ENCODE measurements at regions not wholly inside any gene's neighbourhood (a gene's known extent, or its start where the extent isn't known, plus 50 kb on each side); places are given as distances from the start of the nearest gene placed in this dataset.

GRCh38 chr2:198880421-198880820 is 577.3 kb downstream of the SATB2 start:
- no peak for DNase-seq
- H3K36me3 ChIP-seq = no peaks in the 10 kb centered on the region
- no peak overlapping the region for H3K4me3 ChIP-seq
- no peak overlapping the region for H3K27ac ChIP-seq
- H3K9me3 ChIP-seq = no peaks in the 10 kb centered on the region
- ATAC-seq = no peak
- H3K27me3 ChIP-seq = no peaks in the 10 kb centered on the region
- intact Hi-C loops (cut with DNase I) = no loop called here
- no peak for TF ChIP-seq CTCF (IDR thresholded peaks at IDR 0.05)
- no peak for TF ChIP-seq POLR2A (IDR thresholded peaks at IDR 0.05)
- no peaks in the 10 kb centered on the region for H3K4me1 ChIP-seq

GRCh38 chr2:198874472-198874858 is 583.3 kb downstream of the SATB2 start:
- Histone ChIP-seq H3K36me3 (no peaks in the 10 kb centered on the region), H3K27ac (no peak overlapping the region), H3K27me3 (no peaks in the 10 kb centered on the region), H3K4me1 (no peaks in the 10 kb centered on the region), H3K4me3 (no peak overlapping the region), H3K9me3 (no peaks in the 10 kb centered on the region)
- ATAC-seq (no peak), DNase-seq (no peak)
- intact Hi-C loops (cut with DNase I) = no loop called here
- WGBS (ENCODE audit: insufficient coverage, low coverage, low lambda C conversion rate, missing lambda C conversion rate) = 31% methylated on average over 2 of the region's 2 CpGs
- TF ChIP-seq CTCF (IDR thresholded peaks at IDR 0.05) (no peak), POLR2A (IDR thresholded peaks at IDR 0.05) (no peak)

- Histone ChIP-seq H3K36me3 (no peaks in the 10 kb centered on the region), H3K27me3 (no peaks in the 10 kb centered on the region), H3K4me1 (no peaks in the 10 kb centered on the region), H3K4me3 (no peak overlapping the region), H3K27ac (no peak overlapping the region), H3K9me3 (no peaks in the 10 kb centered on the region)
- WGBS (ENCODE audit: insufficient coverage, low coverage, low lambda C conversion rate, missing lambda C conversion rate) = 69% methylated on average over 8 of the region's 8 CpGs
- DNase-seq = no peak
- intact Hi-C loops (cut with DNase I) = no loop called here
- no peak for TF ChIP-seq CTCF (IDR thresholded peaks at IDR 0.05)
- no peak for TF ChIP-seq POLR2A (IDR thresholded peaks at IDR 0.05)
- no peak for ATAC-seq
These were observed 584.0 kb downstream of the SATB2 start for GRCh38 chr2:198873503-198874471.

GRCh38 chr2:198863655-198864054 is 594.1 kb downstream of the SATB2 start:
- ATAC-seq (no peak), DNase-seq (no peak)
- intact Hi-C loops (cut with DNase I) = no loop called here
- Histone ChIP-seq H3K4me3 (no peak overlapping the region), H3K36me3 (no peaks in the 10 kb centered on the region), H3K27me3 (no peaks in the 10 kb centered on the region), H3K4me1 (no peaks in the 10 kb centered on the region), H3K27ac (no peak overlapping the region), H3K9me3 (peaks cover 0 to 3% (median 0%) of the 10 kb centered on the region in 4 donors)
- 50% methylated on average over 5 of the region's 5 CpGs for WGBS (ENCODE audit: insufficient coverage, low coverage, low lambda C conversion rate, missing lambda C conversion rate)
- TF ChIP-seq CTCF (IDR thresholded peaks at IDR 0.05) = no peak
- no peak for TF ChIP-seq POLR2A (IDR thresholded peaks at IDR 0.05)
